ENCODE measurements at regions not wholly inside any gene's neighbourhood (a gene's known extent, or its start where the extent isn't known, plus 50 kb on each side); places are given as distances from the start of the nearest gene placed in this dataset.

GRCh38 chr3:44076221-44076829 is 165.4 kb upstream of the TOPAZ1 start:
- no peak overlapping the region for H3K4me3 ChIP-seq (ENCODE audit: low read length)
- no peak for DNase-seq (ENCODE audit: low read depth)
- no peak for TF ChIP-seq CTCF (conservative IDR thresholded peaks at IDR 0.05; ENCODE audit: low read length)

- no peak overlapping the region for H3K4me3 ChIP-seq (ENCODE audit: low read length)
- TF ChIP-seq CTCF (conservative IDR thresholded peaks at IDR 0.05; ENCODE audit: low read length) = peak; percentile 34
- peak; percentile 20 for DNase-seq (ENCODE audit: low read depth)
Observed at GRCh38 chr3:44077267-44077666, 164.4 kb upstream of the TOPAZ1 start.

- no peak overlapping the region for H3K4me3 ChIP-seq (ENCODE audit: low read length)
- DNase-seq (ENCODE audit: low read depth) = no peak
- no peak for TF ChIP-seq CTCF (conservative IDR thresholded peaks at IDR 0.05; ENCODE audit: low read length)
Observed at GRCh38 chr3:44078863-44079262, 162.8 kb upstream of the TOPAZ1 start.

- no peak overlapping the region for H3K4me3 ChIP-seq (ENCODE audit: low read length)
- DNase-seq (ENCODE audit: low read depth) = no peak
- no peak for TF ChIP-seq CTCF (conservative IDR thresholded peaks at IDR 0.05; ENCODE audit: low read length)
Observed at GRCh38 chr3:44079916-44080315, 161.8 kb upstream of the TOPAZ1 start.

- no peak for DNase-seq (ENCODE audit: low read depth)
- H3K4me3 ChIP-seq (ENCODE audit: low read length) = no peak overlapping the region
- TF ChIP-seq CTCF (conservative IDR thresholded peaks at IDR 0.05; ENCODE audit: low read length) = no peak
Observed at GRCh38 chr3:44080474-44081072, 161.1 kb upstream of the TOPAZ1 start.

- no peak overlapping the region for H3K4me3 ChIP-seq (ENCODE audit: low read length)
- no peak for TF ChIP-seq CTCF (conservative IDR thresholded peaks at IDR 0.05; ENCODE audit: low read length)
- DNase-seq (ENCODE audit: low read depth) = no peak
Observed at GRCh38 chr3:44090036-44090435, 151.7 kb upstream of the TOPAZ1 start.

- DNase-seq (ENCODE audit: low read depth) = no peak
- TF ChIP-seq CTCF (conservative IDR thresholded peaks at IDR 0.05; ENCODE audit: low read length) = no peak
Observed at GRCh38 chr3:44092497-44092896, 149.2 kb upstream of the TOPAZ1 start.

More at GRCh38 chr3:44092497-44092896, 149.2 kb upstream of the TOPAZ1 start:
- no peak overlapping the region for H3K4me3 ChIP-seq (ENCODE audit: low read length)

Measured in AG10803 (cell line).